Left ventricle myocardium superior (tissue), 1 donor: ENCODE measurements at regions not wholly inside any gene's neighbourhood (a gene's known extent, or its start where the extent isn't known, plus 50 kb on each side); places are given as distances from the start of the nearest gene placed in this dataset.

ENCODE experiments used
- ATAC-seq: fragments of 200-7000 bp; cut with Tn5 transposase; one replicate; pipeline ENCODE4 v1.9.1; 2020; ENCODE audit warnings: mild to moderate bottlenecking, moderate library complexity
- DNase-seq: peaks from one replicate; pipeline ENCODE4 v3.0.0-alpha.2; 2020
- intact Hi-C: fragments of 100-400 bp; cut with micrococcal nuclease; formaldehyde crosslinking; loops from one replicate; pipeline ENCODE4 v1.11.0; 2022
- donor health status: DM: no; HTN: yes; CAD: no; lungs with severe emphysema.

DNA sequence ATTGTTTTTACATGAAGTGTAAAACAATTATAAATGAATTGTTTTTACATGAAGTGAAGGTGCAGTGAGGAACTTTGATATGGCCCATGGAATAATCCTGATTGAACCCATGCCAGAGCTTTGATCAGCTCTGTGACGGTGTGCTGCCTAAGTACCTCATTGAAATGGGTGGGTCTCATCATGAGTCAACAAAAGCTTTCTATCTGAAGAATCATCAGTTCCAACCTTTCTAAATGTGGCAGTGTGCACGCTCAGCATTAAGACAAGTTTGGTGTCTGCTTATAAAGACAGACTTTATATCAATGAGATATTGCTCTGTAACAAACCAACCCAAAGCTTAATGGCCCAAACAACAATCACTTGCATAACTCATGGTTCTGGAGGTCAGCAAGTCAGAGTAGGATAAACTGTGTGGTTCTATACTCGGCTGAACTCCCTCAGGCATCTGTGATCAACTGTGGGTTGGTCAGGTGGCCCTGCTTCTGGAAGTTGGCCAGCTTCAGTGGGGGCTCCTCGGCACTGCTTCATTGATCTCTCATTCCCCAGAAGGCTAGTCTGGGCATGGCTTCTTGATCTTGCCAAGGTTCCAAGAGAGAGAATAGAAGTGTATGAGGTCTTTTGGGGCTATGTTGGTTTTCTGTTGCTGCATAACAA is 258.0 kb downstream of the LTN1 start:
- ATAC-seq (no peak), DNase-seq (no peak)
- intact Hi-C loops, result no loop called here

DNA sequence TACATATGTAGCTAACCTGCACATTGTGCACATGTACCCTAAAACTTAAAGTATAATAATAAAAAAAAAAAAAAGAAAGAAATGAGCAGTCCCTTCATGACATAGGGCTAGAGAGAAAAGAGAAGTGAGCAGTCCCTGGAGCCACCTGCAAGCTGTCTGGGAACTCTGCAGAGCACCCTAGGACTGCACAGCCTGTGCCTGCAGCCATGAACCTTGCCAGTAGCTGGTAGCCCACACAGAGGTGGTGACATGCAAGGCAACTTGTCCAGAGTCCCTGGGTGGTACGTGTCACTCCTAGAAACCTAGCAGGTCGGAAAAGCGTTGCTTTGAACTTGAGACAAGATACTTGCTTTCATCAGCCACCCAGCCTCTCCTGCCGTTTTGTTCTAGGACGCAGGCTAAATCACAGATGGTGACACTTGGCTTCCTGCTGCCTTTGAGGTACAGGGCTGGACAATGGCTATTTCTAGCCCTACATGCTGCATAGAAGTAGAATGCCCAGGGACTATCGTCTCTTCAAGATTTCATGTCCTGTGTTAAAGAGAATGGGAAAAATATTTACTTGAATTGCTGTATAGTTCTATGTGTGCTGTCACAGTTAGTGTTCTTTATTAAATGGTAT is 260.9 kb downstream of the LTN1 start:
- DNase-seq (peak; percentile 65), ATAC-seq (peak; percentile 91)
- intact Hi-C loops, result no loop called here

DNA sequence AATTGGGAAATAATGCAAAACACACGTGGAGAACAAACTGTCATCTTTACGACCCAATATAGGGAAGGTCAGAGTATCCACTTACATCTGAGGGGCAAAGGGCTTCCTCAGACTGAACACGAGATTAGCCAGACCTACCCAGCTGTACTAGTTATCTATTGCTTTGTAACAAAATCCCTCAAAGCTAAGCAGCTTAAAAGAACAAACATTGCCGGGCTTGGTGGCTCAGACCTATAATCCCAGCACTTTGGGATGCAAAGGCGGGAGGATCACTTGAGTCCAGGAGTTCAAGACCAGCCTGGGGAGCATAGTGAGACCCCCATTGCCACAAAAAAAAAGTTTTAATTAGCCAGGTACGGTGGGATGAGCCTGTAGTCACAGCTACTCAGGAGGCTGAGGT is 262.8 kb downstream of the LTN1 start:
- intact Hi-C loops, result no loop called here
- DNase-seq (no peak), ATAC-seq (no peak)

DNA sequence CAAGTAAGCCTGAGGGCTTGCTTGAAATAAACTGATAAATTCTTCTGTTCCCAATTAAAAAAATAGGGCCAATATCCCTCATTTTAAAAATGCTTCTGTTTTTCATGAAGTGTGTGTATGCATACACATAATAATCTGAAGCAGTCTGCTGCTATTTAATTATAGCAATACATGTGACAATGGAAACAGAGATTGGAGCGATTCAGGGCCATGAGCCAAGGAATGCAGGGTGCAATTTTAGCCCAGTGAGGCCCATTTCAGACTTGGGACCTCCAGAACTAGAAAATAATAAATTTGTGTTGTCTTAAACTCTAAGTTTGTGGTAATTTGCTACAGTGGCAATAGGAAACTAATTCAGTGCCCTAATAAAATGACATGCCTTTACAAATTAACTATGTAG is 264.9 kb downstream of the LTN1 start:
- ATAC-seq, result peak; percentile 77
- intact Hi-C loops, result no loop called here
- peak; percentile 29 for DNase-seq

DNA sequence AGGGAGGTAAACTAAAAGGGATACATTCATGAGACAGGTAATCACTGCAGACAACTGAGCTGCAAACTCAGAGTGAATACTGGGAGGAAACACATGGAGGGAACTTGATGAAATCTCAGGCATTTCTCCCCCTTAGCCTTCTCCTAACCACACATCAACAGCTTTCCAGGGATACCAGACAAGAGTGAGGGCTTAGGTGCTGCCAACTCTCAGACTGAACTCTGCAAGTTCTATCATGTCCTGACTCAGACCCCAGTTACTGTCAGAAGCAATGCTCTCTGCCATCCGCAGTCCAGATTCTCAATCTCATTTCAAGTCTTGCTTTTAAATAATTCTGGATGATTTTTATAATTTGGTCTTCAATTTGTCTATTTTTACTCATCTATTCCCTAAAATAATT is 267.3 kb downstream of the LTN1 start:
- DNase-seq (no peak), ATAC-seq (no peak)
- intact Hi-C loops, result no loop called here

DNA sequence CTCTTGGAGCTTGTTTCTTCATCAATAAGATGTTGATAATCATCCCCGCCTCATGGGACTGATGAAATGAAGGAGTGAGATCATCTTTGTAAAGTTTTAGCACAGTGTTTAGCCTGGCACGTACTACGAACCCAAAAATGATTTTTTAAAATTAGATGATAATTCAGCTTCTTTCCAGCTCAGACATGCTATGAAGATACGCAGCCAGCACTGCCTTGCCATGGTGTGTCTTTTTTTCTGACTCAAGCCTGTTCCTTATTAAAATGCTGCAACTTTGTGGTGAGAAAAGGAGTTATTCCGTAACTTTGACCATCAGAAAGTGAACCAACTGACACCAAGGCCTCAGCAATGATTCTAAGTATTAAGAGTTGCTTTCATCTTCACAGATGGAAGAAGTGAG is 269.0 kb downstream of the LTN1 start:
- DNase-seq (no peak), ATAC-seq (no peak)
- intact Hi-C loops, result no loop called here

DNA sequence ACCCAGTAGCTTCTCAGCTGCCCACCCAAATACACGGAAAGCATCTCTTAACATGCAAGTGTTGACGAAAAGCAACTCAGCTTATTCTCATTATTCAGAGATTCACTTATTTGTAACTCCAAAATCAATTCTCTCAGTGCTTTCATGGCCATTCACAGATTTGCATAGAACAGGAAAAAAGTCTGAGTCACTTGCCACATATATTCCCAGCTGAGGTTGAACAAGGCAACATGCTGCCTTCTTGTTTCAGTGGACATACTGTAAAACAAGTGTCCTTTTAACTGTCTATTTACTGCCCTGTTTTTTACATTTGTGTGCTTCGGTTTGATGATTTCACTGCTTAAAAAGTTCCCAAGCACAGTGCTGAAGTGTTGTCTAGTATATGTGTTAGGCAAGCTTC is 273.0 kb downstream of the LTN1 start:
- ATAC-seq (no peak), DNase-seq (no peak)
- intact Hi-C loops, result no loop called here

DNA sequence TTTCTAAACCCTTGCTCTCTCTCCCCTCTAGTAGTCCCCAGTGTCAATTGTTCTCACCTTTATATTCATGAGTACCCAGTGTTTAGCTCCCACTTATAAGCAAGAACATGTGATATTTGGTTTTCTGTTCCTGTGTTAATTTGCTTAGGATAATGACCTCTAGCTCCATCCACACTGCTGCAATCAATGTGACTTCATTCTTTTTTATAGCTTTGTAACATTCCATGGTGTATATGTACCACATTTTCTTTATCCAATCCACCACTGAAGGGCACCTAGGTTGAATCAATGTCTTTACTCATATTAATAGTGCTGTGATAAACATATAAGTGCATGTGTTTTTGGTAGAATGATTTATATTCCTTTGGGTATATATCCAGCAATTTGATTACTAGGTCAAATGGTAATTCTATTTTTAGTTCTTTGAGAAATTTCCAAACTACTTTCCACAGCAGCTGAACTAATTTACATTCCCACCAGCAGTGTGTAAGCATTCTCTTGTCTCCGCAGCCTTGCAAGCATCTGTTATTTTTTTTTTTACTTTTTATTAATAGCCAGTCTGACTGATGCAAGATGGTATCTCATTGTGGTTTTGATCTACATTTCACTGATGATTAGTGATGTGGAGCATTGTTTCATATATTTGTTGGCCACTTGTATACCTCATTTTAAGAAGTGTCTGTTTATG is 277.8 kb downstream of the LTN1 start:
- DNase-seq (no peak), ATAC-seq (no peak)
- intact Hi-C loops, result no loop called here

DNA sequence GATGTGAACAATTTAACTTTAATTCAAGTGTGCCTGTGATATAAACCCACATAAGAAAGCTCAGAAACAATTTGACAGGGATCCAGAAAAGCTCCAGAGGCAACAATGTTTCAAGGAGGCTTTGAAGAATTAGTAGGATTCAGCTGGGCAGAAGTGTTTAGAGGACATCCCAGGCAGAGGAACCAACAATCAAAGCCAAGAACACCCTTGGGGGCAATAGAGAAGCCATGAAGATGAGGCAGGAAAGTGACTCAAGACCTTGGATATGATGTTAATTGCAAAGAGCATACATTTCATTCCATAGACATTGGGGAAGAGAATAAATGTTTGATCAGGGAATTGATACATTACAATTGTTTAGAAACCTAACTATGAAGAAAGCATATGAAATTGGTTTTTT is 280.3 kb downstream of the LTN1 start:
- ATAC-seq, result no peak
- intact Hi-C loops, result no loop called here
- no peak for DNase-seq

DNA sequence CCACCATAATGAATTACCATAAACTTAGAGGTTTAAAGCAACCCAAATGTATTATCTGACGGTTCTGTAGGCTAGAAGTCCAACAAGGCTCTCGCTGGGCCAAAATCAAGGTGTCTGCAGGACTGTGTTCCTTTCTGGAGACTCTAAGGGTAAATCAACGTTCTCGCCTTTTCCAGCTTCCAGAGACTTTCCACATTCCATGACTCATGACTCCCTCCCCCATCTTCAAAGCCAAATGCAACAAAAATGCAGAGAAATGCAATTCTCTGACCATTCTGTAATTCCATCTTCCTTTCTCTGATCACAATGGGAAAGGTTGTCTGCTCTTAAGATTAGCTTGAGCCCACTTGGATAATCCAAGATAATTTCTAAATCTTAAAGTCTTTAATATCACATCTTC is 287.1 kb downstream of the LTN1 start:
- ATAC-seq (no peak), DNase-seq (no peak)
- intact Hi-C loops, result no loop called here

DNA sequence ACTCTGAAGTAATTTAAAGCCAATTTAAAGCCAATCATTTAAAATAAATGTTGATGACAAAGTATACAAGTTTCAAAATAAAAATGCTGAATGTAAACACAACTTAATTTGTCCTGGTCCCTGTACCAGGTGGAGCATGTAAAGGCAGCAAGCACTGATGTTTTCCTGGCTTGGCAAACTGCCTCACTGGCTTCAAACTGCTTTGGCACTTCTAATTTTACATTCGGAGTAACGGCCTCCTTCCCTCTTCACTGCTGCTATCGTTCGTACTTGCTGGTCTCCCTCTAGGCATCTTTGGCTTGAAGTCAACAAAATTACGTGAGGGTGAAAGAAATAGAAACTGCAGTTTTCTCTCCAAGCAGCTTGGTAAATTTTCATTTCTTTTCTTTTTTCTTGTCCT is 287.9 kb downstream of the LTN1 start:
- ATAC-seq (peak; percentile 95), DNase-seq (peak; percentile 43)
- intact Hi-C loops, result no loop called here

DNA sequence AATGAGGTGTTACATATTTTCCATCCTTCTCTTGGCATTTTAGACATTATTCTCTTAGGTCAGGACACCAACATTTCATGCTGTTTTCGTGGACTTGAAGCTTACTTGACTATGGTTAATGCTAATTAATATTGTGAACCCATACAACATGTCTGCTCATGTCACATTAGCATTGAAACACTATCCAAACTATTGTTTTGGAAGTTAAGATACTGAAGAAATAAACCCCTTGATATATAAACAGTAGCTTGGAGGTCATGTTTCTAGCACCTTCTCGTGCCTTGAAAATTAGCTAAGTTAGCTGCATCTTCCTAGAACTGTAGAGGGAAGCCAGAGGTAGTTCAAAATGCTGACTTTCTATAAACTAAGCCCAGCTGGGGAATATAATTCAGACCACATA is 288.8 kb downstream of the LTN1 start:
- DNase-seq, result no peak
- ATAC-seq, result no peak
- intact Hi-C loops, result no loop called here

DNA sequence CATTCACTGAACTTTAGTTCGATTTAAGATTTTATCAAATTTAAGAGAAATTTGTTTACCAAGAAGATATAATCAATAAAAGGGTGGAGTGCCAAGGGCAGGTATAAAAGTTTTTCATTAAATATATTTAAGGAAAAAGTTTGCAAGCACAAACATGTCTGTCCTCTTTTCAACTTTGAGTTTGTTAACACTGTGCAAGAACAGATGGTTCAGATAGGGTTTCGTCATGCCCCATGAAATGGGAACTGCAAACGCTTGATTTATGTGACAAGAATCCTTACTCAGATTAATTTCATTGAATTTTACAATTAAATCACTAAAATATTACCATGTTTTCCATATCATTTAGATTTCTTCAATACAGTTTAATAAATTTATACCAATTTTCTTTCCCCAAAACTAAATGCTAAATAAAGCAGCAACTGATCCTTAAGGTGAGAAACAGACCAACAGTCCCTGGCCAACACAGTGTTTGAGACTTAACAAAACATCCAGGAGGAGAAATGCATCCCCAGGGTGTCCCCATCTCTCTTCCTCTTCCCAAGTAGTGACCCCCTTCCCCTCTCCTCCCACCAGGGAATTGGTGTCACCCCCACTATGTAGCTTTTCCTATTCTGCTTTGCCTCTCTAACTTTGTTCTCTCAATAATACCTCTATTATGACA is 292.9 kb downstream of the LTN1 start:
- DNase-seq, result no peak
- intact Hi-C loops, result no loop called here
- no peak for ATAC-seq

DNA sequence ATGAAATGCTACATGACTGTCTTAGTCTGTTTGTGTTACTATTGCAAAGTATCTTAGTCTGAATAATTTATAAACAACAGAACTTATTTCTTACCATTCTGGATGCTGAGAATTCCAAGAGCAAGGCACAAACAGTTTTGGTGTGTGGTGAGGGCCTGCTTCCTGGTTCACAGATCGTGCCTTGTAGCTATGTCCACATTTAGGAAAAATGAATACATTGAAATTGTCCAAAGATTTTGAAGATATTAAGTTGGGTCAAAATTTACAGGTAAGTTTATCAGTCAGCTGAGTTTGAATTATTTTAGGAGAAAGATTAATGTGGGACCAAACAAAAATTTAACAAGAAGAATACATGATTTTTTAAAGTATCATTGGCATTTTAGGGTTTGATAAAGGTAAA is 293.5 kb downstream of the LTN1 start:
- DNase-seq (no peak), ATAC-seq (no peak)
- intact Hi-C loops, result no loop called here

DNA sequence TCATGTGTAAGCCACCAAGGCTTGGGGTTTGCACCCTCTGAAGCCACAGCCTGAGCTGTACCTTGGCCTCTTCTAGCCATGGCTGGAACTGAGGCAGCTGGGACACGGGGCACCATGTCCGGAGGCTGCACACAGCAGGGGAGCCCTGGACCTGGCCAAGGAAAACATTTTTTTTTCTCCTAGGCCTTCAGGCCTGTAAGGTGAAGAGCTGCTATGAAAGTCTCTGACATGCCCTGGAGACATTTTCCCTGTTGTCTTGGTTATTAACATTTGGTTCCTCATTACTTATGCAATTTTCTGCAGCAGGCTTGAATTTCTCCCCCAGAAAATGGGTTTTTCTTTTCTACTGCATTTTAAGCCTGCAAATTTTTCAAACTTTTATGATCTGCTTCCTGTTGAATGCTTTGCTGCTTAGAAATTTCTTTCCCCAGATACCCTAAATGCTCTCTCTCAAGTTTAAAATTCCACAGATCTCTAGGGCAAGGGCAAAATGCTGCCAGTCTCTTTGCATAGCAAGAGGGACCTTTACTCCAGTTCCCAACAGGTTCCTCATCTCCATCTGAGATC is 295.8 kb downstream of the LTN1 start:
- intact Hi-C loops, result no loop called here
- DNase-seq, result no peak
- no peak for ATAC-seq

DNA sequence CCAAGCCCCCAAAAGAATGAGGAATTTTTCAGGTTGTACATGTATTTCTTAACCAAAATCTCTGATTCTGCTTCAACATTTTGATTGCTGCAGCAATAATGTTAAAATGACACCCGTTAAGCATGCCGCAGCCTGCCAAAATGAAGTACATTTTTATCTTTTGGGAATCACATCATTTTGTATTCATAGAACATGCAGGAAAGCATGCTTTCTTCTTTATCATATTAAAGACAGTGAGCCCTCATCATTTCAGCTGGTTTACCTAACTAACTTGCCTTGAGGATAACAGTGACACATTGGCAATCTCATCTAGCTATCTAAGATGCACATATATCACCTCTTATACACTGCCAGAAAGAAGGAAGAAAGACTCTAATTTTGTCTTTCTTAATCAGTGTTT is 299.2 kb downstream of the LTN1 start:
- ATAC-seq, result no peak
- no peak for DNase-seq
- intact Hi-C loops, result no loop called here

DNA sequence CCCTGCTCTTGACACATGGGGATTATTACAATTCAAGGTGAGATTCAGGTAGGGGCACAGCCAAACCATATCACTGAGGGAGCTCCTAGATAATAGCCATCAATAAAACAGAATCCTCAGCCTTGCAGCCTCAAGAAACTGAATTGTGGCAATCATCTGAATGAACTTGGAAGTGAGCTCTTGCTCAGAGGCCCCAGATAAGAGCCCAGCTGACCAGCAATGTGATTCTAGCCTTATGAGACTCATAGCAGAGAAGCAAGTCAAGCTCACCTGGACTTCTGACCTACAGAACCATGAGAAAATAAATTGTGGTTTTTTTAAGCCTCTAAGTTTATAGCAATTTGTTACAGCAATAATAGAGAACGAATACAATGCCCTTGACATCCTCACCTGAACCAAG is 302.5 kb downstream of the LTN1 start:
- ATAC-seq, result no peak
- DNase-seq, result no peak
- intact Hi-C loops, result no loop called here

DNA sequence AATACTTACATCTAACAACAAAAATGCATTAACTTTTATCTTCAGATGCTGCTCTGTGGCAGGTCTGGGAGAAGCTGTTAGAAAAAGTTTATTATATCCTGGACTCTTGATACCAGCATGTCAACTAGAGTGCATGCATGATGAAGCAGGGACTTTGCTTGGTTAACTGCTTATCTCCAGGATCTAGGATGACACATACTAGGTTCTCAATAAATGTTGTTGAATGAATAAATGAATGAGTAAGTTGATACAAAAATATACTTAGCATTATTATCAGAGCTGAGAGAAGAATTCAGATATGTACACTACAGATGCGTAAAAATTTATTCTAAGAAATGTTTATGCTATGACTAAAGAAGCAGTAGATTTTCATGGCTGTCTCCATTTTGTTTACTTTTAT is 304.3 kb downstream of the LTN1 start:
- ATAC-seq, result no peak
- intact Hi-C loops, result no loop called here
- DNase-seq, result no peak

DNA sequence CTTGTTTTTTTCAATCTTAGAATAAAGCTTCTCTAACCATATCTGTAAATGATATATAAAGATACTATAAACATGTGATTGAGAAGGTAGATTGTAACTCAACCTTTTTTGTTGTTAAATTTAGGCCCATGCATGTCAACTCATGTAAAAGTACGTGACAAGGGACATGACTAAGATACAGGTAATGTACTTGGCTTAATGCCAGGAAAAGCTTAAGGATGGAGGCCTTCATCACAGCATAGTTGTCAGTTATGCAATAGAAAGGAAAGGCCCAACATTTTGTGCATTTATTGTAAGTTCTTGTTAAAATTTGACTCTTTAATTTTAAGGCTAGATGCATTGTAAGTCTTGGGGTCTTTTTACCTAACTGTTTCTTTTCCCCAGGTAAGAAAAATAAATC is 305.1 kb downstream of the LTN1 start:
- no peak for ATAC-seq
- intact Hi-C loops, result no loop called here
- DNase-seq, result no peak
